Calu3 (cell line): ENCODE measurements at regions not wholly inside any gene's neighbourhood (a gene's known extent, or its start where the extent isn't known, plus 50 kb on each side); places are given as distances from the start of the nearest gene placed in this dataset.

Experiments
- BruUV-seq: library from RNA; stranded (reverse); fragments of 400-500 nt; replicated peaks from 2 replicates; lab custom pipeline; 2021; lab: Mats Ljungman, UMichigan
- CTCF ChIA-PET: fragments of 300-600 bp; sonication (Branson Sonifier 250); formaldehyde crosslinking; loops from one replicate; lab custom pipeline; 2022; ENCODE audit warnings: antibody characterized with exemption; lab: Charles Lee
- DNase-seq: peaks from one replicate; pipeline ENCODE4 v3.0.0; 2022
- H3K27ac Mint-ChIP-seq: one replicate; pipeline ENCODE4 v1.8.0; 2022; ENCODE audit warnings: mixed read lengths; ENCODE audit not compliant: unreplicated experiment
- H3K27me3 Mint-ChIP-seq: one replicate; pipeline ENCODE4 v1.8.0; 2022; ENCODE audit warnings: mixed read lengths; ENCODE audit not compliant: unreplicated experiment
- H3K36me3 Mint-ChIP-seq: one replicate; pipeline ENCODE4 v1.8.0; 2022; ENCODE audit warnings: mild to moderate bottlenecking, moderate library complexity, mixed read lengths; ENCODE audit not compliant: insufficient read depth, unreplicated experiment
- H3K4me1 Mint-ChIP-seq: one replicate; pipeline ENCODE4 v1.8.0; 2022; ENCODE audit warnings: mild to moderate bottlenecking, low read depth, mixed read lengths; ENCODE audit not compliant: unreplicated experiment
- H3K4me3 Mint-ChIP-seq: one replicate; pipeline ENCODE4 v1.8.0; 2022; ENCODE audit warnings: mild to moderate bottlenecking, low read depth, moderate library complexity, mixed read lengths; ENCODE audit not compliant: unreplicated experiment
- H3K9me3 Mint-ChIP-seq: one replicate; pipeline ENCODE4 v1.8.0; 2022; ENCODE audit warnings: low read depth, mixed read lengths; ENCODE audit not compliant: unreplicated experiment
- intact Hi-C: fragments of 100-400 bp; cut with micrococcal nuclease; formaldehyde crosslinking; loops from one replicate; pipeline ENCODE4 v1.10.0; 2022; ENCODE audit not compliant: unreplicated experiment
- TF ChIP-seq, protein P1 (sequence below): fragments of 200-600 bp; IDR thresholded peaks from one replicate; pipeline ENCODE4 v1.8.0; 2022; ENCODE audit warnings: antibody characterized with exemption; ENCODE audit not compliant: unreplicated experiment

- no peaks in the 10 kb centered on the region for H3K27me3 Mint-ChIP-seq
- H3K27ac Mint-ChIP-seq = no peak overlapping the region
- H3K36me3 Mint-ChIP-seq = peaks cover 6% of the 10 kb centered on the region
- no peak overlapping the region for H3K4me3 Mint-ChIP-seq
- intact Hi-C loops = no loop called here
- CTCF ChIA-PET = no interaction called here
- TF ChIP-seq, protein P1, sequence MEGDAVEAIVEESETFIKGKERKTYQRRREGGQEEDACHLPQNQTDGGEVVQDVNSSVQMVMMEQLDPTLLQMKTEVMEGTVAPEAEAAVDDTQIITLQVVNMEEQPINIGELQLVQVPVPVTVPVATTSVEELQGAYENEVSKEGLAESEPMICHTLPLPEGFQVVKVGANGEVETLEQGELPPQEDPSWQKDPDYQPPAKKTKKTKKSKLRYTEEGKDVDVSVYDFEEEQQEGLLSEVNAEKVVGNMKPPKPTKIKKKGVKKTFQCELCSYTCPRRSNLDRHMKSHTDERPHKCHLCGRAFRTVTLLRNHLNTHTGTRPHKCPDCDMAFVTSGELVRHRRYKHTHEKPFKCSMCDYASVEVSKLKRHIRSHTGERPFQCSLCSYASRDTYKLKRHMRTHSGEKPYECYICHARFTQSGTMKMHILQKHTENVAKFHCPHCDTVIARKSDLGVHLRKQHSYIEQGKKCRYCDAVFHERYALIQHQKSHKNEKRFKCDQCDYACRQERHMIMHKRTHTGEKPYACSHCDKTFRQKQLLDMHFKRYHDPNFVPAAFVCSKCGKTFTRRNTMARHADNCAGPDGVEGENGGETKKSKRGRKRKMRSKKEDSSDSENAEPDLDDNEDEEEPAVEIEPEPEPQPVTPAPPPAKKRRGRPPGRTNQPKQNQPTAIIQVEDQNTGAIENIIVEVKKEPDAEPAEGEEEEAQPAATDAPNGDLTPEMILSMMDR = no peak
- DNase-seq = no peak
- H3K4me1 Mint-ChIP-seq = peaks cover 51% of the 10 kb centered on the region
- H3K9me3 Mint-ChIP-seq = peaks cover 2% of the 10 kb centered on the region
- no TSS peak for BruUV-seq
These were observed 61.8 kb upstream of the GJB5 start for GRCh38 chr1:34693081-34693480.

DNA sequence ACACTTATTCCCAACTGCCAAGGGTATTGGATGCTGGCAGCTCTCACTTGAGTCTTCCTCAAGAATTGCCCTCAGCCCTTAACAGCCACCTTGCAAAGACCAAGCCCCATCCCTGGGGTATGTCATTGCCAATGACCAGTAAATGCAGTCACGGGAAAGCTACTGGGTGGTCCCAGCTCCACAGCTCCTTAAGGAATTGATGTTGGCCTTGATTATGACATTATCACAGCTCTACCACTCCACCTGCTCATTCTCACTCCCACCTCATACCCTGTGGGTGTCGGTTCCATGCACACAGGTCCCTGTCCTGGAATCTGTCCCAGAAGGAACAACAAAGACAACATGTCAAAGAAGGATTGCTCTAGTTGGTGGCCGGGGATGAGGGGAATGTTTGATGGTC, 60.5 kb upstream of the GJB5 start:
- Mint-ChIP-seq H3K4me3 (no peak overlapping the region), H3K36me3 (peaks cover 6% of the 10 kb centered on the region), H3K9me3 (peaks cover 2% of the 10 kb centered on the region), H3K27ac (no peak overlapping the region), H3K4me1 (peaks cover 40% of the 10 kb centered on the region), H3K27me3 (no peaks in the 10 kb centered on the region)
- no peak for DNase-seq
- intact Hi-C loops = no loop called here
- no TSS peak for BruUV-seq
- CTCF ChIA-PET = no interaction called here
- TF ChIP-seq, protein P1 = no peak

DNA sequence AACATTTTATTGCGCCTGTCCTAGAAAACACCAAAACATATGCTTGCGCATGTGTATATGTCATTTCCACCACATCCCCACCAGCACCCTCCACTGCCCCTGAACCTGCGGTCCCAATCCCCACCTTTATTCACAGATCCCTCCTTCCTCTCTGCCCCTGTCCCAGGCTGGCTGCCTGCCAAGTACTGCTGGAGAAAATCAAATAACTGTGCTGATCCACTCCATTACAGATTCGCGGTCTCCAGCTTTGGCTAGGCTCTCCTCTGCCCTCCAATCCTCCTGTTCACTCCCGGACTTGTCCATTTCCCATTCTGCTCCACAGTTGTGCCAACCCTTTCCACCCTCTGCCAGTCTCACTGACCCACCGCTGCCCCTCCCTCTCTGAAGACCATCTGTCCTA, 59.3 kb upstream of the GJB5 start:
- no peak for DNase-seq
- peaks cover 6% of the 10 kb centered on the region for H3K36me3 Mint-ChIP-seq
- H3K4me1 Mint-ChIP-seq = peaks cover 28% of the 10 kb centered on the region
- H3K4me3 Mint-ChIP-seq = no peak overlapping the region
- peaks cover 2% of the 10 kb centered on the region for H3K9me3 Mint-ChIP-seq
- CTCF ChIA-PET = no interaction called here
- H3K27ac Mint-ChIP-seq = no peak overlapping the region
- H3K27me3 Mint-ChIP-seq = no peaks in the 10 kb centered on the region
- intact Hi-C loops = no loop called here
- TF ChIP-seq, protein P1 = no peak
- BruUV-seq = no TSS peak

DNA sequence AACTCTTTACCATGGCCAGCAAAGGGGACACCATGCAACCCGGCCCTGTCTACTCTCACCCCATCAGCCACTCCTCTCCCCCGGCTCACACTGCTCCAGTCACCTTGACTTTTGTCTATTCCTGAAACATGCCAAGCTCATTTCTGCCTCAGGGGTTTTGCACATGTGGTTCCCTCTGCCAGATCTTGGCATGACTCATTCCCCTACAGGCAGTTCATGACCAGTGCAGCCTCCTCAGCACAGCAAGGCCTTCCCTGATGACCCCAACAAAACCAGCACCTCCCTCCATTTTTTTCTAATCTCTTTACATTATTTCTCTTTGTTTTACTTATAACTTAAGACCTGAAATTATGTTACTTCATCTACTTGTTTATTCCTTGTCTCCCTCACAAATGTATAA, 58.6 kb upstream of the GJB5 start:
- Mint-ChIP-seq H3K36me3 (peaks cover 6% of the 10 kb centered on the region), H3K4me3 (no peak overlapping the region), H3K27ac (no peak overlapping the region), H3K27me3 (no peaks in the 10 kb centered on the region), H3K4me1 (peaks cover 23% of the 10 kb centered on the region), H3K9me3 (peaks cover 2% of the 10 kb centered on the region)
- CTCF ChIA-PET = interaction anchor here (1.2 kb wide), 1 partner anchor 47 kb away, joined by 3 read pairs; no protein-coding TSS in a partner anchor
- BruUV-seq = no TSS peak
- TF ChIP-seq, protein P1 = peak; percentile 53
- DNase-seq = peak; percentile 23
- intact Hi-C loops = no loop called here
